Lower lobe of right lung (tissue), 2 donors: ENCODE measurements at regions not wholly inside any gene's neighbourhood (a gene's known extent, or its start where the extent isn't known, plus 50 kb on each side); places are given as distances from the start of the nearest gene placed in this dataset.

Experiments used
- ATAC-seq, 2 donors: fragments of 200-7000 bp; cut with Tn5 transposase; one replicate each; pipeline ENCODE4 v1.9.1; 2020 to 2022; ENCODE audit warnings: mild to moderate bottlenecking in 2 of 2, moderate library complexity in 2 of 2
- DNase-seq: peaks from one replicate; pipeline ENCODE4 v3.0.0-alpha.2; 2020
- H3K27ac ChIP-seq: fragments of 200-600 bp; one replicate; pipeline ENCODE4 v1.8.0; 2022
- H3K27me3 ChIP-seq: fragments of 200-600 bp; one replicate; pipeline ENCODE4 v1.8.0; 2022; ENCODE audit warnings: low read depth
- H3K36me3 ChIP-seq: fragments of 200-600 bp; one replicate; pipeline ENCODE4 v1.8.0; 2022; ENCODE audit warnings: mild to moderate bottlenecking
- H3K4me1 ChIP-seq: fragments of 200-600 bp; one replicate; pipeline ENCODE4 v1.8.0; 2022
- H3K4me3 ChIP-seq: fragments of 200-600 bp; one replicate; pipeline ENCODE4 v1.8.0; 2022; ENCODE audit warnings: mild to moderate bottlenecking
- H3K9me3 ChIP-seq: fragments of 200-600 bp; one replicate; pipeline ENCODE4 v1.8.0; 2022
- CTCF ChIP-seq: fragments of 200-600 bp; IDR thresholded peaks from one replicate; pipeline ENCODE4 v1.8.0; 2022; ENCODE audit warnings: antibody characterized with exemption, mild to moderate bottlenecking
- intact Hi-C: fragments of 100-400 bp; cut with DNase I; formaldehyde crosslinking; loops from one replicate; pipeline ENCODE4 v1.11.0; 2022
- donor health status: DM: no; HTN: yes; CAD: no; lungs with severe emphysema.

- no peak overlapping the region for H3K4me3 ChIP-seq
- H3K9me3 ChIP-seq, result no peaks in the 10 kb centered on the region
- no peaks in the 10 kb centered on the region for H3K4me1 ChIP-seq
- intact Hi-C loops, result no loop called here
- H3K27ac ChIP-seq, result no peak overlapping the region
- no peak for ATAC-seq
- H3K27me3 ChIP-seq, result no peaks in the 10 kb centered on the region
- no peak for TF ChIP-seq CTCF
- no peaks in the 10 kb centered on the region for H3K36me3 ChIP-seq
- no peak for DNase-seq
Measured at GRCh38 chr14:87113286-87113685, 879.7 kb downstream of the GALC start.

- ATAC-seq (no peak), DNase-seq (no peak)
- no peaks in the 10 kb centered on the region for H3K9me3 ChIP-seq
- H3K4me1 ChIP-seq, result no peaks in the 10 kb centered on the region
- intact Hi-C loops, result no loop called here
- H3K4me3 ChIP-seq, result no peak overlapping the region
- no peaks in the 10 kb centered on the region for H3K27me3 ChIP-seq
- H3K36me3 ChIP-seq, result no peaks in the 10 kb centered on the region
- TF ChIP-seq CTCF, result no peak
- H3K27ac ChIP-seq, result no peak overlapping the region
Measured at GRCh38 chr14:87111741-87112140, 881.2 kb downstream of the GALC start.

GRCh38 chr14:87111126-87111525, 881.9 kb downstream of the GALC start:
- Histone ChIP-seq H3K36me3 (no peaks in the 10 kb centered on the region), H3K4me1 (no peaks in the 10 kb centered on the region), H3K9me3 (no peaks in the 10 kb centered on the region), H3K27me3 (no peaks in the 10 kb centered on the region), H3K4me3 (no peak overlapping the region), H3K27ac (no peak overlapping the region)
- DNase-seq (no peak), ATAC-seq (no peak)
- TF ChIP-seq CTCF, result no peak
- intact Hi-C loops, result no loop called here

GRCh38 chr14:87109271-87109670, 883.7 kb downstream of the GALC start:
- intact Hi-C loops, result no loop called here
- Histone ChIP-seq H3K4me1 (no peaks in the 10 kb centered on the region), H3K27ac (no peak overlapping the region), H3K36me3 (no peaks in the 10 kb centered on the region), H3K9me3 (no peaks in the 10 kb centered on the region), H3K27me3 (no peaks in the 10 kb centered on the region), H3K4me3 (no peak overlapping the region)
- DNase-seq (no peak), ATAC-seq (no peak)
- no peak for TF ChIP-seq CTCF

GRCh38 chr14:87108726-87109125, 884.3 kb downstream of the GALC start:
- H3K9me3 ChIP-seq, result no peaks in the 10 kb centered on the region
- ATAC-seq (no peak), DNase-seq (no peak)
- H3K36me3 ChIP-seq, result no peaks in the 10 kb centered on the region
- no peaks in the 10 kb centered on the region for H3K4me1 ChIP-seq
- H3K4me3 ChIP-seq, result no peak overlapping the region
- TF ChIP-seq CTCF, result no peak
- intact Hi-C loops, result no loop called here
- no peaks in the 10 kb centered on the region for H3K27me3 ChIP-seq
- no peak overlapping the region for H3K27ac ChIP-seq

GRCh38 chr14:87102811-87103378, 890.1 kb downstream of the GALC start:
- no peaks in the 10 kb centered on the region for H3K27me3 ChIP-seq
- DNase-seq (no peak), ATAC-seq (no peak)
- H3K4me3 ChIP-seq, result no peak overlapping the region
- H3K9me3 ChIP-seq, result no peaks in the 10 kb centered on the region
- TF ChIP-seq CTCF, result no peak
- no peak overlapping the region for H3K27ac ChIP-seq
- H3K4me1 ChIP-seq, result no peaks in the 10 kb centered on the region
- intact Hi-C loops, result no loop called here
- no peaks in the 10 kb centered on the region for H3K36me3 ChIP-seq
